ENCODE measurements at regions not wholly inside any gene's neighbourhood (a gene's known extent, or its start where the extent isn't known, plus 50 kb on each side); places are given as distances from the start of the nearest gene placed in this dataset.

DNA sequence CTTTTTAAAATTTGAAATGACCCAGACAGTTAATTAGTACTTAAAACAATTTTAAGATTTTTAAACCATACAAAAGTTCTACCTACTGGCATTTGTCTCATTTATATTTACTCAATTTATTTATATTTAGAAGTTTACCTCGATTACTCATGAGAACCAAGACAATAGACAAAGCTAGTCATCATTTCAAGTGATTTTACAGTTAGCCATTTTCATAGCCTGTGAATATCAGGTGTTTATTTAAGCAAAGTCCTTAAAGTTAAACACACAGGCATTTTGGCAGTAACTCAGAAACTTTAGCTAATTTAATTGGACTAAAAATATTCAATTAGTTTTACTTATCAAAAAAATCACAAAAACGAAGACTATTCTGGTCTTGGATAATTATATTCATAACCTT, 101.6 kb upstream of the KIF2B start:
- TF ChIP-seq ISL1 (CRISPR knock-in tag; IDR thresholded peaks at IDR 0.05): peak; percentile 63
- TF ChIP-seq, protein P1, sequence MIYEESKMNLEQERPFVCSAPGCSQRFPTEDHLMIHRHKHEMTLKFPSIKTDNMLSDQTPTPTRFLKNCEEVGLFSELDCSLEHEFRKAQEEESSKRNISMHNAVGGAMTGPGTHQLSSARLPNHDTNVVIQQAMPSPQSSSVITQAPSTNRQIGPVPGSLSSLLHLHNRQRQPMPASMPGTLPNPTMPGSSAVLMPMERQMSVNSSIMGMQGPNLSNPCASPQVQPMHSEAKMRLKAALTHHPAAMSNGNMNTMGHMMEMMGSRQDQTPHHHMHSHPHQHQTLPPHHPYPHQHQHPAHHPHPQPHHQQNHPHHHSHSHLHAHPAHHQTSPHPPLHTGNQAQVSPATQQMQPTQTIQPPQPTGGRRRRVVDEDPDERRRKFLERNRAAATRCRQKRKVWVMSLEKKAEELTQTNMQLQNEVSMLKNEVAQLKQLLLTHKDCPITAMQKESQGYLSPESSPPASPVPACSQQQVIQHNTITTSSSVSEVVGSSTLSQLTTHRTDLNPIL (CRISPR knock-in tag; IDR thresholded peaks at IDR 0.05; ENCODE audit: low read depth): no peak
- TF ChIP-seq ARNTL (CRISPR knock-in tag; IDR thresholded peaks at IDR 0.05; ENCODE audit: borderline replicate concordance, low read depth): no peak
- ATAC-seq: no peak

DNA sequence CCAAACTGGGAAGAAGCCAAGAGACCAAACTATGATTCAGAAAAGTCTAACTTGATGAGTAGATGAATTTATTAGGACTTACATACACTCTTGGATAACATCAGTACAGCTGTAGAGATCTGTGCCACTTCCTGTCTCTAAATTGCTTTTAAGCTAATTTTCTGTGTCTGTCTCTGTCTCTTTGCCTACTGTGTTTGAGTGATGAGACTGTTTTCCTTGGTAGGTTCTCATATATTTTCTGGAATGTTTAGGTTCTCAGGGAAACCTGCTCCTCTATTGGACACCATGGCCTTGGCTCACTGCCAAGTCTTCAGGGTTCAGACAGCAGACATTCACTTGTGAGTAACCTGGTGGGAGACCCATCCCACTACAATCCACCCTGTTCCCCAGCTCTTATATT, 103.5 kb upstream of the KIF2B start:
- TF ChIP-seq ZFP3 (CRISPR knock-in tag; IDR thresholded peaks at IDR 0.05) (peak; percentile 22; the same call in 1 of the 2 replicates), TCF4 (CRISPR knock-in tag; IDR thresholded peaks at IDR 0.05; ENCODE audit: borderline replicate concordance) (peak; percentile 75), ISL1 (CRISPR knock-in tag; IDR thresholded peaks at IDR 0.05) (peak; percentile 93), TSHZ2 (CRISPR knock-in tag; IDR thresholded peaks at IDR 0.05) (peak; percentile 83), BACH2 (CRISPR knock-in tag; IDR thresholded peaks at IDR 0.05; ENCODE audit: borderline replicate concordance) (no peak), SNAI2 (CRISPR knock-in tag; IDR thresholded peaks at IDR 0.05) (peak; percentile 83; the same call in 1 of the 2 replicates)
- TF ChIP-seq, protein P2, sequence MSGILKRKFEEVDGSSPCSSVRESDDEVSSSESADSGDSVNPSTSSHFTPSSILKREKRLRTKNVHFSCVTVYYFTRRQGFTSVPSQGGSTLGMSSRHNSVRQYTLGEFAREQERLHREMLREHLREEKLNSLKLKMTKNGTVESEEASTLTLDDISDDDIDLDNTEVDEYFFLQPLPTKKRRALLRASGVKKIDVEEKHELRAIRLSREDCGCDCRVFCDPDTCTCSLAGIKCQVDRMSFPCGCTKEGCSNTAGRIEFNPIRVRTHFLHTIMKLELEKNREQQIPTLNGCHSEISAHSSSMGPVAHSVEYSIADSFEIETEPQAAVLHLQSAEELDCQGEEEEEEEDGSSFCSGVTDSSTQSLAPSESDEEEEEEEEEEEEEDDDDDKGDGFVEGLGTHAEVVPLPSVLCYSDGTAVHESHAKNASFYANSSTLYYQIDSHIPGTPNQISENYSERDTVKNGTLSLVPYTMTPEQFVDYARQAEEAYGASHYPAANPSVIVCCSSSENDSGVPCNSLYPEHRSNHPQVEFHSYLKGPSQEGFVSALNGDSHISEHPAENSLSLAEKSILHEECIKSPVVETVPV (CRISPR knock-in tag; IDR thresholded peaks at IDR 0.05): no peak
- TF ChIP-seq, protein P1 (CRISPR knock-in tag; IDR thresholded peaks at IDR 0.05; ENCODE audit: low read depth): peak; percentile 64
- peak; percentile 42 for ATAC-seq

DNA sequence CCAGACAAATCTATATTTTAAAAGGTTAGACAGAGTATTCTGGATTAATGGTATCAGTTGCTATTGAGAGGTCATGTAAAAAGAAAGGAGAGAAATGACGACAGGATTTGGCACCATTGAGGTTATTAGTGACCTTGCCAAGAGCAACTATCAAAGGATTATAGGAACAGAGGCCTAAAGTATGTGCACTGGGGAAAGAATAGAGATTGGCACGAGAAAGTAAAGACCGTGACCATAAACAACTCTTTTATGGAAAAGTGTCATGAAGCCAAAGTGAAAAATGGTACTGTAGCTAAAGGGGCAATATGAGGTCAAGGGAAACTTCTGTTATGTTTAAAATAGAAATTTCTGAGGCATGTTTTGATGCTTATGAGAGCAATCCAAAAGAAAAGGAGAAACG, 115.2 kb upstream of the KIF2B start:
- no peak for TF ChIP-seq ZC3H10 (CRISPR knock-in tag; IDR thresholded peaks at IDR 0.05)
- TF ChIP-seq, protein P1 (CRISPR knock-in tag; IDR thresholded peaks at IDR 0.05; ENCODE audit: low read depth): no peak
- TF ChIP-seq, protein P2 (CRISPR knock-in tag; IDR thresholded peaks at IDR 0.05): no peak
- ATAC-seq: no peak

DNA sequence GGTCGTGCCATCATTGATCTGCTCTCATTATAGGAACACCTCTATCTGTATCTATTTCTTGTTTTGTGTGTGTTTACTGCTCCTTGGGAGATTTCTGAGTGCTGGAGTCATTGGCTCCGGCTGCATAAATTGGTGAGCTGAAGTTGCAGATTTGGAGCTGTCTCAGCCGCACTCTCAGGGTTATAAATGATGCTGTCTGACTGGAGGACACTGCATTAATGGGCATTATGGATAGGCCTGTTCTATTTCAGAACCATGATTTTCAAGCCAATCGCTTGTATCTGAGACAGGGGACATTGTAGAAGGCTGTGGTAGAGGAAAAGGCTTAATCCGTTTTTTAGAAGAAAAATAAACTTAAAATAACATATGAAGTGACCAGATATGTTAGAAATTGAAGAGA, 126.4 kb upstream of the KIF2B start:
- ATAC-seq: peak; percentile 37; the same call in 1 of the 3 replicates
- TF ChIP-seq ISL1 (CRISPR knock-in tag; IDR thresholded peaks at IDR 0.05): peak; percentile 41; the same call in 1 of the 2 replicates
- TF ChIP-seq OSR1 (CRISPR knock-in tag; IDR thresholded peaks at IDR 0.05): no peak

DNA sequence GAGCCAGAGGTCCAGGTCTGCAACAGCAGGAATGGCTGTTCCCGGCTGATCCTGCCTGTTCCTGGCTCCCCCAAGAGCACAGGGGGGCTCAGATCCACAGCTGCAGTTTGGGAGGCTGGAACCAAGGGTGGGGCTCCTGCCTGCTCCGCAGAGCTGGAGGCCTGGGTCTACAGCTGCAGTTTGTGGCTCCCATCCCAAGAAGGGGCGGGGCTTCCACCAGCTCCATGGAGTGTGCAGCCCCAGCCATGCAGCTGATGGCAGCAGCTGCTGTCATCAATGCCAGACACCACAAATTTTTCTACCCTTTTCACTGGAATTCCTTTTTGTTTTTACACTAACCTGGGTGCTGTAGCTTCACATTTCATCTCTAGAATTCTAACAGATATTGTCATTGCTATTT, 135.4 kb upstream of the KIF2B start:
- no peak for ATAC-seq
- TF ChIP-seq ISL1 (CRISPR knock-in tag; IDR thresholded peaks at IDR 0.05) (no peak), ZFP30 (CRISPR knock-in tag; IDR thresholded peaks at IDR 0.05) (no peak), ARNTL (CRISPR knock-in tag; IDR thresholded peaks at IDR 0.05; ENCODE audit: borderline replicate concordance, low read depth) (no peak), TSHZ2 (CRISPR knock-in tag; IDR thresholded peaks at IDR 0.05) (no peak), ZNF70 (CRISPR knock-in tag; IDR thresholded peaks at IDR 0.05) (no peak), ZNF8 (CRISPR knock-in tag; IDR thresholded peaks at IDR 0.05) (no peak), SNAI2 (CRISPR knock-in tag; IDR thresholded peaks at IDR 0.05) (no peak)
- TF ChIP-seq, protein P2 (CRISPR knock-in tag; IDR thresholded peaks at IDR 0.05): no peak
- TF ChIP-seq, protein P1 (CRISPR knock-in tag; IDR thresholded peaks at IDR 0.05; ENCODE audit: low read depth): no peak

Data from SK-N-SH treated with all-trans-retinoic acid at 6 μM for 48 hours (cell line).